B cell (primary cell): ENCODE measurements at regions not wholly inside any gene's neighbourhood (a gene's known extent, or its start where the extent isn't known, plus 50 kb on each side); places are given as distances from the start of the nearest gene placed in this dataset.
"Not testable (repeated sequence)": the region's sequence is repeated elsewhere in the genome, so short reads cannot be mapped to it uniquely, and the experiment has no call there.

Experiments used
- ATAC-seq: fragments of 200-7000 bp; cut with Tn5 transposase; one replicate; pipeline ENCODE4 v1.10.0; 2021; ENCODE audit warnings: low read depth, mild to moderate bottlenecking, moderate number of reproducible peaks, moderate library complexity
- CTCF ChIA-PET: fragments of 350-600 bp; sonication (Branson Sonifier 250); formaldehyde crosslinking; loops from one replicate; lab custom pipeline; 2021; ENCODE audit warnings: antibody characterized with exemption, inconsistent platforms; lab: Charles Lee
- POLR2A ChIA-PET: fragments of 350-600 bp; sonication (Branson Sonifier 250); formaldehyde crosslinking; loops from one replicate; lab custom pipeline; 2021; ENCODE audit warnings: antibody characterized with exemption; lab: Charles Lee
- DNase-seq: peaks from one replicate; pipeline ENCODE4 v3.0.0; 2013
- H2AFZ ChIP-seq: 2 replicates; pipeline ENCODE4 v1.6.1; 2012; ENCODE audit warnings: mild to moderate bottlenecking, low read depth, low read length; ENCODE audit not compliant: insufficient read depth, poor library complexity, severe bottlenecking
- H3K27ac ChIP-seq, 2 donors: 1 replicate in 1 of 2; 2 replicates in 1 of 2; pipeline ENCODE4 v1.5.1; 2012 to 2013; ENCODE audit warnings: low read length in 2 of 2, mild to moderate bottlenecking in 2 of 2, moderate library complexity in 1 of 2
- H3K27me3 ChIP-seq, 4 experiments: fragments of 200-600 bp in 1 of 4; sonication (generic) in 1 of 4; replicated peaks in 1 of 4; 1 replicate in 2 of 4; 2 replicates in 2 of 4; pipeline versions ENCODE4 v1.6.1 to v1.7.0; 2013 to 2016; ENCODE audit warnings: low read length in 3 of 4, mild to moderate bottlenecking in 2 of 4, mixed read lengths in 1 of 4, moderate library complexity in 1 of 4; ENCODE audit not compliant: insufficient read depth in 4 of 4, control insufficient read depth in 3 of 4; ENCODE audit errors: control extremely low read depth in 1 of 4
- H3K36me3 ChIP-seq, 2 experiments: replicated peaks in 1 of 2; 1 replicate in 1 of 2; 2 replicates in 1 of 2; pipeline versions ENCODE4 v1.6.1 to v1.7.1; 2013; ENCODE audit warnings: low read length in 1 of 2; ENCODE audit not compliant: insufficient read depth in 2 of 2, control insufficient read depth in 1 of 2; ENCODE audit errors: control extremely low read depth in 1 of 2, extremely low read depth in 1 of 2
- H3K4me1 ChIP-seq, 2 donors: fragments of 200-600 bp in 1 of 2; sonication (generic) in 1 of 2; 1 replicate in 1 of 2; 2 replicates in 1 of 2; pipeline versions ENCODE4 v1.5.1 to v1.6.1; 2013 to 2017; ENCODE audit warnings: low read length in 2 of 2; ENCODE audit not compliant: control insufficient read depth in 2 of 2, insufficient read depth in 2 of 2
- H3K4me2 ChIP-seq: replicated peaks from 2 replicates; pipeline ENCODE3; 2012; ENCODE audit warnings: mild to moderate bottlenecking, low read depth, low read length; ENCODE audit not compliant: poor library complexity, severe bottlenecking
- H3K4me3 ChIP-seq, 5 experiments: fragments of 200-600 bp in 1 of 5; sonication (generic) in 1 of 5; 1 replicate in 3 of 5; 2 replicates in 2 of 5; pipeline versions ENCODE4 v1.5.1 to v1.7.0; 2011 to 2016; ENCODE audit warnings: low read length in 4 of 5, mild to moderate bottlenecking in 4 of 5, low read depth in 2 of 5, control low read depth in 1 of 5, moderate library complexity in 1 of 5; ENCODE audit not compliant: insufficient read depth in 1 of 5; ENCODE audit errors: control extremely low read depth in 1 of 5, extremely low read depth in 1 of 5
- H3K79me2 ChIP-seq: fragments of 200-600 bp; sonication (generic); one replicate; pipeline ENCODE4 v1.6.0; 2016; ENCODE audit warnings: low read length; ENCODE audit not compliant: control insufficient read depth, insufficient read depth
- H3K9ac ChIP-seq: fragments of 200-600 bp; sonication (generic); 2 replicates; pipeline ENCODE4 v1.6.1; 2017; ENCODE audit warnings: mild to moderate bottlenecking, low read length, moderate library complexity
- H3K9me3 ChIP-seq, 3 donors: one replicate each; pipeline versions ENCODE4 v1.6.1 to v1.7.1; 2013; ENCODE audit warnings: low read length in 2 of 3; ENCODE audit not compliant: control insufficient read depth in 2 of 3, insufficient read depth in 1 of 3; ENCODE audit errors: control extremely low read depth in 1 of 3
- H4K20me1 ChIP-seq: 2 replicates; pipeline ENCODE4 v1.6.0; 2012; ENCODE audit warnings: mild to moderate bottlenecking, low read length; ENCODE audit not compliant: insufficient read depth, control insufficient read depth, poor library complexity, severe bottlenecking
- H3K27ac Mint-ChIP-seq: one replicate; pipeline ENCODE4 v1.8.0; 2021; ENCODE audit warnings: mixed read lengths
- H3K27me3 Mint-ChIP-seq: one replicate; pipeline ENCODE4 v1.8.0; 2021; ENCODE audit warnings: mixed read lengths
- H3K4me1 Mint-ChIP-seq: one replicate; pipeline ENCODE4 v1.8.0; 2021; ENCODE audit warnings: mixed read lengths
- H3K4me3 Mint-ChIP-seq: one replicate; pipeline ENCODE4 v1.8.0; 2021; ENCODE audit warnings: mixed read lengths
- H3K9me3 Mint-ChIP-seq: one replicate; pipeline ENCODE4 v1.8.0; 2022; ENCODE audit warnings: mixed read lengths; ENCODE audit not compliant: insufficient read depth
- EZH2 ChIP-seq: IDR thresholded peaks from 2 replicates; pipeline ENCODE4 v1.6.1; 2012; ENCODE audit warnings: borderline replicate concordance, low read depth, mild to moderate bottlenecking, moderate library complexity, low read length; ENCODE audit not compliant: insufficient read depth, poor library complexity, severe bottlenecking
- WGBS: methylation state at CpG from one replicate; pipeline ENCODE4 v1.1.5; 2013; ENCODE audit warnings: missing lambda C conversion rate; ENCODE audit not compliant: insufficient coverage; 5-methylcytosine and 5-hydroxymethylcytosine counted together
- intact Hi-C: fragments of 100-400 bp; cut with micrococcal nuclease; formaldehyde crosslinking; loops from one replicate; pipeline ENCODE4 v1.10.0; 2022
- TF ChIP-seq, protein P1 (sequence below): fragments of 200-600 bp; IDR thresholded peaks from one replicate; pipeline ENCODE4 v1.8.0; 2022; ENCODE audit warnings: antibody characterized with exemption, mild to moderate bottlenecking

GRCh38 chr10:8674230-8674629 is 619.7 kb downstream of the GATA3 start:
- H3K4me3 Mint-ChIP-seq, result no peak overlapping the region
- Histone ChIP-seq H3K27ac (no peak overlapping the region), H3K4me3 (no peak overlapping the region), H2AFZ (no peak overlapping the region), H3K9me3 (peaks cover 0 to 4% (median 2%) of the 10 kb centered on the region in 3 donors), H3K9ac (no peak overlapping the region), H3K4me2 (no peak overlapping the region), H4K20me1 (no peaks in the 10 kb centered on the region), H3K36me3 (no peaks in the 10 kb centered on the region), H3K79me2 (no peaks in the 10 kb centered on the region), H3K4me1 (peaks cover 11 to 17% of the 10 kb centered on the region in 2 donors), H3K27me3 (peaks cover 0 to 3% (median 0%) of the 10 kb centered on the region in 4 experiments)
- ChIA-PET CTCF (no interaction called here), POLR2A (no interaction called here)
- H3K27me3 Mint-ChIP-seq, result peaks cover under 1% of the 10 kb centered on the region
- H3K27ac Mint-ChIP-seq, result no peak overlapping the region
- ATAC-seq (no peak), DNase-seq (no peak)
- intact Hi-C loops, result no loop called here
- peaks cover 6% of the 10 kb centered on the region for H3K4me1 Mint-ChIP-seq
- peaks cover 3% of the 10 kb centered on the region for H3K9me3 Mint-ChIP-seq
- no CpG with 5 or more reads among the region's 3 CpGs for WGBS
- TF ChIP-seq, protein P1, sequence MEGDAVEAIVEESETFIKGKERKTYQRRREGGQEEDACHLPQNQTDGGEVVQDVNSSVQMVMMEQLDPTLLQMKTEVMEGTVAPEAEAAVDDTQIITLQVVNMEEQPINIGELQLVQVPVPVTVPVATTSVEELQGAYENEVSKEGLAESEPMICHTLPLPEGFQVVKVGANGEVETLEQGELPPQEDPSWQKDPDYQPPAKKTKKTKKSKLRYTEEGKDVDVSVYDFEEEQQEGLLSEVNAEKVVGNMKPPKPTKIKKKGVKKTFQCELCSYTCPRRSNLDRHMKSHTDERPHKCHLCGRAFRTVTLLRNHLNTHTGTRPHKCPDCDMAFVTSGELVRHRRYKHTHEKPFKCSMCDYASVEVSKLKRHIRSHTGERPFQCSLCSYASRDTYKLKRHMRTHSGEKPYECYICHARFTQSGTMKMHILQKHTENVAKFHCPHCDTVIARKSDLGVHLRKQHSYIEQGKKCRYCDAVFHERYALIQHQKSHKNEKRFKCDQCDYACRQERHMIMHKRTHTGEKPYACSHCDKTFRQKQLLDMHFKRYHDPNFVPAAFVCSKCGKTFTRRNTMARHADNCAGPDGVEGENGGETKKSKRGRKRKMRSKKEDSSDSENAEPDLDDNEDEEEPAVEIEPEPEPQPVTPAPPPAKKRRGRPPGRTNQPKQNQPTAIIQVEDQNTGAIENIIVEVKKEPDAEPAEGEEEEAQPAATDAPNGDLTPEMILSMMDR, result no peak

- ATAC-seq (no peak), DNase-seq (peak; percentile 12)
- peaks cover 11 to 17% of the 10 kb centered on the region in 2 donors for H3K4me1 ChIP-seq
- H3K4me3 ChIP-seq, result peak overlapping the region in 1 of 5 experiments; percentile 2
- WGBS, result 21% methylated on average over 3 of the region's 6 CpGs
- H3K27ac ChIP-seq, result no peak overlapping the region
- TF ChIP-seq, protein P1, result no peak
- no peak for TF ChIP-seq EZH2
- ChIA-PET CTCF (no interaction called here), POLR2A (no interaction called here)
- H3K36me3 ChIP-seq, result no peaks in the 10 kb centered on the region
- peak overlapping the region; percentile 40 for H3K4me2 ChIP-seq
- no peaks in the 10 kb centered on the region for H4K20me1 ChIP-seq
- peaks cover 3% of the 10 kb centered on the region for H3K27me3 Mint-ChIP-seq
- no peaks in the 10 kb centered on the region for H3K79me2 ChIP-seq
- no peak overlapping the region for H3K9ac ChIP-seq
- H2AFZ ChIP-seq, result no peak overlapping the region
- H3K27ac Mint-ChIP-seq, result no peak overlapping the region
- H3K27me3 ChIP-seq, result no peaks in the 10 kb centered on the region
- H3K4me3 Mint-ChIP-seq, result no peak overlapping the region
- H3K9me3 ChIP-seq, result no peaks in the 10 kb centered on the region
- peaks cover 5% of the 10 kb centered on the region for H3K9me3 Mint-ChIP-seq
- H3K4me1 Mint-ChIP-seq, result peaks cover 6% of the 10 kb centered on the region
- intact Hi-C loops, result no loop called here
These were observed 623.2 kb downstream of the GATA3 start for GRCh38 chr10:8677642-8678041.

DNA sequence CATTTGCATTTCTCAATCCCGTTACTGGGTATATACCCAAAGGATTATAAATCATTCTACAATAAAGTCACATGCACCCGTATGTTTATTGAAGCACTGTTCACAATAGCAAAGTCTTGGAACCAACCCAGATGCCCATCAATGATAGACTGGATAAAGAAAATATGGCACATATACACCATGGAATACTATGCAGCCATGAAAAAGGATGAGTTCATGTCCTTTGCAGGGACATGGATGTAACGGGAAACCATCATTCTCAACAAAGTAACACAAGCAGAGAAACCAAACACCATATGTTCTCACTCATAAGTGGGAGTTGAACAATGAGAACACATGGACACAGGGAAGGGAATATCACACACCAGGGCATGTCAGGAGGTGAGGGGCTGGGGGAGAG is 630.4 kb downstream of the GATA3 start:
- H4K20me1 ChIP-seq, H2AFZ ChIP-seq, H3K27ac Mint-ChIP-seq, H3K4me1 Mint-ChIP-seq, H3K27me3 ChIP-seq, H3K4me2 ChIP-seq, H3K4me1 ChIP-seq, ATAC-seq, H3K27me3 Mint-ChIP-seq, POLR2A ChIA-PET, intact Hi-C loops, H3K27ac ChIP-seq, H3K4me3 ChIP-seq, H3K4me3 Mint-ChIP-seq, DNase-seq, H3K36me3 ChIP-seq, H3K9me3 Mint-ChIP-seq, H3K9ac ChIP-seq, CTCF ChIA-PET, H3K9me3 ChIP-seq, H3K79me2 ChIP-seq: not testable (repeated sequence)
- WGBS, result no CpG with 5 or more reads among the region's 3 CpGs
